ENCODE measurements at regions not wholly inside any gene's neighbourhood (a gene's known extent, or its start where the extent isn't known, plus 50 kb on each side); places are given as distances from the start of the nearest gene placed in this dataset.

GRCh38 chr5:124990723-124991122 is 244.3 kb upstream of the ZNF608 start:
- Histone ChIP-seq H3K4me1 (ENCODE audit: control insufficient read depth, insufficient read depth, low read length) (no peaks in the 10 kb centered on the region), H3K27me3 (ENCODE audit: control insufficient read depth, insufficient read depth, low read length) (no peaks in the 10 kb centered on the region), H3K27ac (ENCODE audit: low read length) (no peak overlapping the region), H3K4me3 (ENCODE audit: low read length) (no peak overlapping the region), H3K9me3 (ENCODE audit: control insufficient read depth, insufficient read depth, low read length) (no peaks in the 10 kb centered on the region), H3K36me3 (ENCODE audit: control insufficient read depth, insufficient read depth, low read length) (no peaks in the 10 kb centered on the region)
- no peak for TF ChIP-seq CTCF (IDR thresholded peaks at IDR 0.05)
- no peak for DNase-seq
- no peaks in the 10 kb centered on the region for H3K36me3 Mint-ChIP-seq
- WGBS (ENCODE audit: insufficient coverage) = 100% methylated on average over 1 of the region's 2 CpGs
- no peak for ATAC-seq
- peaks cover 18 to 22% of the 10 kb centered on the region in 2 donors for H3K4me1 Mint-ChIP-seq
- H3K9me3 Mint-ChIP-seq = no peaks in the 10 kb centered on the region
- no peaks in the 10 kb centered on the region for H3K27me3 Mint-ChIP-seq (ENCODE audit: low read depth in 2 of 2)
- no peak overlapping the region for H3K4me3 Mint-ChIP-seq
- intact Hi-C loops (cut with micrococcal nuclease) = no loop called here
- no peak overlapping the region for H3K27ac Mint-ChIP-seq

GRCh38 chr5:124995421-124995820 is 249.0 kb upstream of the ZNF608 start:
- Mint-ChIP-seq H3K4me3 (no peak overlapping the region), H3K4me1 (no peaks in the 10 kb centered on the region), H3K27me3 (ENCODE audit: low read depth in 2 of 2) (peaks cover 0 to 3% of the 10 kb centered on the region in 2 donors), H3K27ac (no peak overlapping the region), H3K9me3 (no peaks in the 10 kb centered on the region), H3K36me3 (no peaks in the 10 kb centered on the region)
- Histone ChIP-seq H3K4me3 (ENCODE audit: low read length) (no peak overlapping the region), H3K27ac (ENCODE audit: low read length) (no peak overlapping the region), H3K27me3 (ENCODE audit: control insufficient read depth, insufficient read depth, low read length) (no peaks in the 10 kb centered on the region), H3K9me3 (ENCODE audit: control insufficient read depth, insufficient read depth, low read length) (no peaks in the 10 kb centered on the region), H3K4me1 (ENCODE audit: control insufficient read depth, insufficient read depth, low read length) (no peaks in the 10 kb centered on the region), H3K36me3 (ENCODE audit: control insufficient read depth, insufficient read depth, low read length) (no peaks in the 10 kb centered on the region)
- ATAC-seq = no peak
- no peak for TF ChIP-seq CTCF (IDR thresholded peaks at IDR 0.05)
- intact Hi-C loops (cut with micrococcal nuclease) = no loop called here
- DNase-seq = no peak
- WGBS (ENCODE audit: insufficient coverage) = 83% methylated on average over 1 of the region's 4 CpGs

GRCh38 chr5:124996023-124996763 is 249.8 kb upstream of the ZNF608 start:
- no peaks in the 10 kb centered on the region for H3K4me1 ChIP-seq (ENCODE audit: control insufficient read depth, insufficient read depth, low read length)
- DNase-seq = no peak

More at GRCh38 chr5:124996023-124996763, 249.8 kb upstream of the ZNF608 start:
- H3K9me3 ChIP-seq (ENCODE audit: control insufficient read depth, insufficient read depth, low read length) = no peaks in the 10 kb centered on the region
- no peaks in the 10 kb centered on the region for H3K36me3 ChIP-seq (ENCODE audit: control insufficient read depth, insufficient read depth, low read length)
- H3K27me3 Mint-ChIP-seq (ENCODE audit: low read depth in 2 of 2) = peaks cover 0 to 5% of the 10 kb centered on the region in 2 donors
- H3K27me3 ChIP-seq (ENCODE audit: control insufficient read depth, insufficient read depth, low read length) = no peaks in the 10 kb centered on the region
- no peak for TF ChIP-seq CTCF (IDR thresholded peaks at IDR 0.05)
- no peak overlapping the region for H3K4me3 ChIP-seq (ENCODE audit: low read length)
- H3K4me3 Mint-ChIP-seq = no peak overlapping the region
- H3K4me1 Mint-ChIP-seq = no peaks in the 10 kb centered on the region
- H3K36me3 Mint-ChIP-seq = no peaks in the 10 kb centered on the region
- 95% methylated on average over 4 of the region's 4 CpGs for WGBS (ENCODE audit: insufficient coverage)
- H3K27ac Mint-ChIP-seq = no peak overlapping the region
- intact Hi-C loops (cut with micrococcal nuclease) = no loop called here
- H3K9me3 Mint-ChIP-seq = no peaks in the 10 kb centered on the region
- no peak for ATAC-seq
- no peak overlapping the region for H3K27ac ChIP-seq (ENCODE audit: low read length)

Data from natural killer cell (primary cell).